ENCODE measurements at regions not wholly inside any gene's neighbourhood (a gene's known extent, or its start where the extent isn't known, plus 50 kb on each side); places are given as distances from the start of the nearest gene placed in this dataset.

DNA sequence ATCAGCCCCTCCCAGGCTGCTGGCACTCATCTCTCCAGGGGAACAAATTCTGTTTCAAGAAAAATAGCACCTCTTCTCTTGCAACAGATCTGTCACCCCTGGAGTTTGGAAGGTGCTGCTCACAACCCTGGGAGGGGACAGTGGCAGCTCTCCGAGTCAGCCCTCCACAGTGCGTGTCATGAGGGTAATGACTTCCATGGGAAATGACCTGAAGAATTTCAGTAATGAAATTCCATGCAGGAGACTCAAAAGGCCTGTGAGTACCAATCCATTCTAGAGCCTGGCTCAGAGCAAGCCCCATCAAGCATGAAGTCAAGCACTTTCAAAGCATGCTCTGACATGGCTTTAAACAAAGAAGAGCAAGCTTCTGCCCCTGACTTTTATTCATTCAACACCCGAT, 276.3 kb upstream of the PARD3B start:
- DNase-seq (ENCODE audit: low read depth), result no peak

DNA sequence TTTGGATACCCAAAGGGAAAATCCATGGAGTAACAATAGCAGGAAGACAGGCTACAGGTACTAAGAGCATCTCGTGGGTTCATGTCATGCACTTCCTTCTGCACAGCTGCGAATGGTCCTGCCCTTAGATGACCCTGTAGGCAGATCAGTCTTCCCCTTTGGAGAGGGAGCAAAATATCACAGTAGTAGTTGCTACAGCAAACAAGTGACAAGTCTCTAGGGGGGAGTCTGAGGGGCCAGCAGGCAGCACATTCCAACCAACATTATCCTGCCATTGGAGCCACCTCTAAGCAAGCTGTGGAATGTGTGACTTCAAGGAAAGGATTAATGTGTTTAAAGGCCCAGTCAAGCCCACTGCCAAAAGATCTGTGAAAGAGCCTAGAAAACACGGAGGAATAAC, 273.2 kb upstream of the PARD3B start:
- DNase-seq (ENCODE audit: low read depth), result no peak

DNA sequence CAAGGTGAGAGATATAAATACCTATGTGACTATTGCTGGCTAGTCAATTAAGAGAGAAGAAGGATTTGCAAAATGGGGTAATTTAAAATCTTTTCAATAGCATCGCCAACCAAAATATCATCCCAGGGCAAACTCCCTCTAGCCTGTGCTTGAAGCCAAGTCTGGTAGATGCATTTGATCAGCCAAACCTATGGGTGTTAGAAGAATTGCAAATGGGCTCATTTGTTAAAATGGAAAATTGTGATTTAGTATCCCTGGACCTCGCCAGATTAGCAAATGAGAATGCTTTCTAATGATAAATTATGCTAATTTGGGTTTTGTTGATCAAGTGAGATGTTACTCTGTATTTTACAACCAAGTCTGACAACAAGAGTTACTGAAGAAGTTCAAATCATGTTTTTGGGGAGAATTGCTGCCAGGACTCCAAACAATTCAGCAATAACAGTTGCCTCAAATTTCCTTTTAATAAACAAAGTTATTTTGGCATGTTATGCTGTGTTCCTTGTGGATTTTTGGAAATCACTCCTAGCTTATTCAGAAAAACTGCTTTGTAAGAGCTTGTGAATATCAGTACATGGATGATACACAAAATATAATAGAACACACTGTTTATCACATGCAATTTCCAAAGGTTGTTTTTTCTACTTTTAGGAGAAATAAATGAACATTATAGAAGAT, 272.5 kb upstream of the PARD3B start:
- no peak for DNase-seq (ENCODE audit: low read depth)

DNA sequence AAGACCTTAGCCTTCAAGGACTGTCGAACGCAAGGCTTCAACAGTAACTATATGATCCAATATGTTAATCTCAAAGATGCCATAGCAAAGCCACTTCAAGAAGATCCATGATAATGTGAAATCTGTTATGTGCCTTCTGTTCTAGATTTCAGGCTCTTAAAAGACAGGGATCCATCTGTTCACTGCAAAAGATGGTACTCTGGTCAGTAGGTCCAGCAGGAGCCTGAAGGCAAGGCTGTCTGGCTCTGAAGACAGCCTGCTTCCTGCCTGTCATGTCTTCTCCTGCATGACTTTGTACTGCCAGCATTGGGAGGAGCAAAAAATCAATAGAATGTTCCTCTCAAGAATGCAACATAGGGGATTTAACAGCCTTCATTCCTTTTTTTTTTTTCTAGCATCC, 270.8 kb upstream of the PARD3B start:
- DNase-seq (ENCODE audit: low read depth), result no peak

DNA sequence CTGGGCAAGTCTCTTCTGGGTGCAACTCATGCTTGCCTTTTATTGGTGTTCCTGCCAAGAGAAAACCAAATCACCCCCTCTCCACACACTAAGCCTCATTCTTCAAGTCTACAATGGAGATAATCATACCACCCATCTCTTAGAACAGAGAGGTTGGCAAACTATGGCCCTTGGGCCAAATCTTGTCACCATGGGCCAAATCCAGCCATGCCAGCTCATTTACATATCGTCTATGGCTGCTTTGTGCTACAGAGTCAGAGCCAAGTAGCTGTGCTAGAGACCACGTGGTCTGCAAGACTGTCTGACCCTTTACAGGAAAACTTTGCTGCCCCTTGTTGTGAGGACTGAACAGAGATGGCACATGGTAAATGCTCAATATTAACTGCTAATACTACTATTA, 270.3 kb upstream of the PARD3B start:
- no peak for DNase-seq (ENCODE audit: low read depth)

DNA sequence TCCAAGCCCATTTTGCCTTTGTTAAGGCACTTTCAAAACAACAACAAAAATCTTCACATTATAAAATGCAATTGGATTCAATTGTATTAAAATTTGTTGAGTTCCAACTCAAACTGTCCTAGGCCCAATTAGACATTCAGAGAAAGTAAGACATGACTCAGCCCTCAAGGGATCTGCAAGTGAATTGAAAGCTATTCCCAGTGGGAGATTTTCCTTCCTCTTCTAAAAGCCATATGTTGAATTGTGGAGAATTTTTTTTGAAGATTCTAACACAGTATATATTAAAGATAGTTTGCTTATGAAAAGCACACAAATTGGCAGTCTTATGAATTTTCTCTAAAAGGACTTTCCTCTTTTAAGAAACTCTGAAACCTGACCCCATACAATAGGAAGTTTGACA, 268.0 kb upstream of the PARD3B start:
- DNase-seq (ENCODE audit: low read depth), result no peak

DNA sequence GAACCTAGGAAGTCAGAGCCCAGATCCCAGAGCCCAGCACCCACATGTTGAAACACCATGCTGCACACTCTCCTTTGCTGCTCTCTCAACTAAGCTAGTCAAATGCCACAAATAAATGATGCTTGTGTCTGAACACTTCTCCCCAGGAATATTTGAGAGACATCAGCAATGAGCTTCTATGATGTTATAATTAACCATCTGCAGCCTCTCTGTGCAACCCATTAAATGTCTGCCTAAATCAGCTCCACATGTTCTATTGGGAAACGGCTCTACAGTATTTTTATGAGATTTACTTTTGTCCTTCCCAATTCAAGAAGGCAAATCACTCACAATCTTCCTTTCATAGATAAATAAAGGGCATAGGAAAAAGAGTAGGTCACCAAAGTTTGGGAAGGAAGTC, 266.8 kb upstream of the PARD3B start:
- no peak for DNase-seq (ENCODE audit: low read depth)

DNA sequence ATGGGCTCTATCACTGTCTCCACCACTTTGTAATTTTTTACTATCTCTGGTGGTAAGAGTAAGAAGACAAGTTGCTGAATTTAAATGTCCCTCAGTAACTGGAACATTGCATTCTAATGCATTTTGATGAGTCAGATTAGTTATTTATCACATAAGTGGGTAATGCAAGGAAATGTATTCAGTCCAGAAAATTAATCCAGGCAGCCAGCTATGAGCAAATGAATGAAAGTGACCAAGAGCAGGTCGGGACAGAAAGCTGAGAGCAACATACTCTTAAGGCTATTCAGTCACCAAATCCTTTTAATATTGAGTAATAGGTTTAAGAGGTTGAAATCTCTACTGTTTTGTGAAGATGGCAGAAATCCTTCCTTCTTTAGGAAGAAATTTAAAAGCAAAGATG, 265.5 kb upstream of the PARD3B start:
- DNase-seq (ENCODE audit: low read depth), result no peak

DNA sequence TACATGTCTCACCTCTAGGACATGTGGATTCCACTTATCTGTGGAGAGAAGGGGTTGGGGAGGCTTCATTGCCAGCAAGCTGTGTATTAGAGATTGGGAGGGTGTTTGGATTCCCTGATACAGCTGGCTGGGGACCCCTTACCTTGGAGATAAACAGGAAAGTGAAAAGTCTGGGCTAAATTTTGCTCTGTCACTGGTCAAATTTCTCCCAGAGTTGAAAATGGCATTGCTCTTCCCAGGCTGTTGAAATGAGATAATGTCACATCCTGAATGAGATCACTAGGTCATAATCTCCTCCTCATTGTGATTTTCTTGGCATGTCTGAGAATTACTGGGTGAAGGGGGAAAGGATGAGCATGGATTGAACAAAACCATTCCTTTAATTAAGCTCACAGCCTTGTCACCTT, 265.0 kb upstream of the PARD3B start:
- DNase-seq (ENCODE audit: low read depth), result no peak

DNA sequence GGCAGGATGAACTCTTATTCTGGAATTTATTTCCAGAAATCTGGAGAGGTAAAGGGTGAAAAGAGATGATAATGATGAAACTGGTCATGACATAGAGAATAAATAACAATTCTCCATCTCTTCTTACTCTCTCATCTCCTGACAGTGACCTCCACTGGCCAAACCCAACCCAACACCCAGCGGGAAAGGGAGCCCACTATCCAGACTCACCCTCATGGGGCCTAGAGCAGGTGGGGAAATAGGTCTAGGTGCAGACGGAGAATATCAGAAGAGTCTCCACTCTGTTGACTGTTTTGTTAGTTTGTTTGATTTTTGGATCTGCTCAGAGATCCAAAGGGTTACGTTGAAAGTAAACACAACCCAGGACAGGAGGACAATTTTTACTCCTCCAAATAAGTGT, 263.2 kb upstream of the PARD3B start:
- DNase-seq (ENCODE audit: low read depth), result no peak

DNA sequence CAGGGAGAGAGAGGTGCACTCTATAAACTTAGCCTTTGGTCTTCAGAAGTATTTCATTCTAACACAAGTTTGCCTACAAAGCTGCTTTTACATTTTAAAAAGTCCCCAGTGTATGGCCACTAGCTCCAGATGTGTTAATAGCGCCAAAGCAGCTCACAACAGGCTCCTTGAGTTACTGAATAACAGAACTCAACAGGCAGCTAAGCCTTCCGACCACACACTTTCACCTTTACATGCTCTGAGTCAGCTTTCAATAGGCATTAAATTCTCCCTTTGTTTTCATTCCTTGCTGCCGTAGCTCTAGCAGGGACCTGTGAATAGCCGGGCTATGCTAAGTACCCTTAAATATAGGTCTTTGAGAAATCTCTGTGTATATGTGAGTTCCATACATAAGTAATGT, 262.8 kb upstream of the PARD3B start:
- DNase-seq (ENCODE audit: low read depth), result no peak

DNA sequence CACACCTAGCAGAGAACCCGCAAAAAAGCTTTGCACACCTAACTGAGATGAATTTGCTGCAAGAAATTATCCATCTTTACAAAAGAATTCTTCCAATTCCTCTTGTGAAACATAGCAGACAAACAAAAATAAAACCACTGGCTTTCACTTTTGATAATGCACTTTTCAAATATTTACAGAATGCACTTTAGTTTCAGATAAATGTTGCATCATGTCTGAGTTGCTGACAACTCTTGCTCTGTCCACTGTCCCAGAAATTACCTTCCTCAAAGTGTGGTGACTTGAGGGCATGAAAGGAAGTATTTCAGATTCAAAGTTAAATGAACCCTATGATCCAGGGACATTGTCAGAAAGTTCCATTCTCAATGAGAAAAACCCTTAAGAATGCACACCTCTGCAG, 256.2 kb upstream of the PARD3B start:
- DNase-seq (ENCODE audit: low read depth), result no peak

DNA sequence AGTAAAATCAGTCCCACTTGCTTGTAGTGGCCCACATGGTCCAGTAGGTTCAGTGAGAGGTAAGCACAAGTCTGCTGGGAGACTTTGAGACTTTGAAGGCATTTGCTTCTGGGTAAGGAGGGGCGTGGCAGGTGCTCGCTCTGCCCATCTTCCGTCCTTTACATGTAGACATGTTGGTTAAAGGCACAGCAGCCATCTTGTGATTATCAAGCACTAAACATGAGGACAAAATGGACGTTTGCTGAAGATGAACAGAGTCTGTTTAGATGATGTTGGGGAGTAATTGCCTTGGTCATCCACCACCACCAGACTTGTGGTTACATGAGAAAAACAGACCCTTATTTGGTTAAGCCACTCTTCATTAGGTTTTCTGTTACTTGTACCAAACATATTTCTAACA, 252.8 kb upstream of the PARD3B start:
- no peak for DNase-seq (ENCODE audit: low read depth)

DNA sequence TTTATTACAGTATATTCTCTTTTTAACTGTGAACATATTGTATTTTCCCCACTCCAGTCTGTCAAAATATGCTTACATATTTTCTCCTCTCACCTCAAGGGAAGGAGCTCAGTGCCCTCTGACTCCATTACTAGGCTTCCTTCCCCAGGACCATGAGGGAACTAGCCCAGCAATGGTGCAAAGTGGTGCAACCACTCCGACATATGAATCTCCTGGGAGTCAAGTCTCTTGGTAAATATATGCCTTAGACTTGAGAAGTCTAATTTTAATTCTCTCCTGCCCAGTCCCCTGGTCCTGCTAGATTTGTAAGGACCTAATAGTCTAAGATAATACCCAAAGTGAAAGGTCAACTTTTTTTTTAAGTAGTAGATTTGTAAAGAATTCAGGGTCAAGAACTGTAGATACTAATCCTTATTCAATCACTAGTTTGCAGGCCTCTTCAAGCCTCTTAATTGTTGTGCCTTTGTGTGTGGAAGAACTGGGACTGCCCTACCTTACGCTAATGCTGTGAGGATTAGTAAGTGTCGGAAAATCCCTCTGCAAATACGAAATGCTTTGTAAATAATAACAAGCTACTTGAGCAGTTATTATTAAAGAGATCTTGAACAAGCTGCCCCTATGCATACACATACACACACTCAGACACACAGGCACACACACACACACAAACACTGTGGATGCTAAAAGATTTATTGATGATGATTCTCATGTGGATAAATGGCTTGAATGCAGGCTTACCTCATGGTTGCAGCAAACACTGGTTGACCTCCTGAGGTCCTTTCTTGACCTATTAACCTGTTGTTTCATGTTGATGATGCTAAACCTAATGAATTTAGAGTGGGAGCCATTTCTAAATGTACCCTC, 251.2 kb upstream of the PARD3B start:
- no peak for DNase-seq (ENCODE audit: low read depth)

DNA sequence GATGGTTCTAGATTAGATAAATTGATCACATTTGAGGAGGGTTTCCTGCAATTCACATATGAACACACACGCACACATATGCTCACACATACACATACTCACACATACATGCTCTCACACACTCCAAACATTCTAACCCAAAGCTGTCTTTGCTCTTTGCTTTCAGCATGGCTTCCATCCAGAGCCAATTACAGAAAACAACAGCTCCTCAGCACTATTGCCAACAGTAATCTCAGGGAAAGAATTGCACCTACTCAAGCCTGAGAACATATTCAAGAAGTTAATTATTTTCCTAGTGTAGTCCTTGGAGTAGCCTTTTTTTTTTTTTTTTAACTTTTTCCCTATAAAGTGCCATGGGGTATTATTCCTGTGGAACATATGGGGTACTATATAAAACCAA, 246.9 kb upstream of the PARD3B start:
- DNase-seq (ENCODE audit: low read depth), result no peak

DNA sequence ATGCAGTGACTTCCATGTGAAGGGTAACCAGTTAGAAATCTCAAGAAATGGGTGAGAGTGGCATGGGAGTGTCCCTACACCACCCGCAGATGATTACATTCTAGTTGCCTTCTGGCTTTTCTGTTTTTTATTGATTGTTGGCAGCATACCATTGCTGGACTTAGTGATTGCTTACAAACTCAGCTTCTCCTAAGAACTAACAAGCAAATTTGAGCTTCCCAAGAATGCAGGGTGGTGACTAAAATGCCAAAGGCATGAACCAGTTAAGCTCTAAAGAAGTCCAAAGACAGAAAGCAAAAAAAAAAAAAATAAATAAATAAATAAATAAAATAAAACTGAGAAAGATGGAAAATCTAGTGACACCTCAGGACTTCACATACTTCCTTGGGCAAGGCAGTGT, 245.5 kb upstream of the PARD3B start:
- DNase-seq (ENCODE audit: low read depth), result no peak

DNA sequence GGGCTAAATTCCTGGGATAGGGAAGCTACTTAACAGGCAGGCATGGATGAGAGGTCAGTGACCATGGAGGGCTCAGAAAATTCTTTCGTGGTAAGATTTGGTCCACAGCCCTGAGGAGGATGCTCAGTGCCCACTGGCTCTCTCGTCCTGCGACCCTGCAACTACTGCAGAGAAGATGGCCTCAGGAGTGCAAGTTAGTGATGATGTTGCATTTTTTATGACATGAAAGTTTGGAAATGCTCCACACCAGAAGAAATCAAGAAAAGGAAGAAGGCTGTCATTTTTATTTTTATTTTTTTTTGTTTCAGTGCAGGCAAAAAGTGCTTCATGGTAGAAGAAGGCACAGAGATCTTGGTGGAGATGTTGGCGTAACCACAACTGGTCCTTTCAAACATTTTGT, 238.6 kb upstream of the PARD3B start:
- no peak for DNase-seq (ENCODE audit: low read depth)

DNA sequence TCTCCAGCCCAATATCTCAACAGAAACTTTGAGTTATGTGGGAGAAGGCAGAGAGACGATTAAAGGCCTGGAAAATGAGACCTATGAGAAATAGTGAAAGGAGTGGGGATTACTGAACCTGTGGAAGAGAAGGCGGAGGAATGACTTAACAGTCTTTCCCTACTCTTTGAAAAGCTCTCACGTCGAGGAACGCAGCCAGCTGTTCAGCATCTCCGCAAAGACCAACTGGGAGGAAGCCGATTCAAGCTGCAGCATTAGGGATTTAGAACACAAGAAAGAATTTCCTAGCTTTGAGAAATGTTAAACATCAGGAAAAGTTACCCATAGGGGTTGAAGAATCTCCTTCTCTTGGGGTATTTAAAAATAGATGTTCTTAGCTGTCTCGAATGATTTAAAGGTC, 233.2 kb upstream of the PARD3B start:
- no peak for DNase-seq (ENCODE audit: low read depth)

DNA sequence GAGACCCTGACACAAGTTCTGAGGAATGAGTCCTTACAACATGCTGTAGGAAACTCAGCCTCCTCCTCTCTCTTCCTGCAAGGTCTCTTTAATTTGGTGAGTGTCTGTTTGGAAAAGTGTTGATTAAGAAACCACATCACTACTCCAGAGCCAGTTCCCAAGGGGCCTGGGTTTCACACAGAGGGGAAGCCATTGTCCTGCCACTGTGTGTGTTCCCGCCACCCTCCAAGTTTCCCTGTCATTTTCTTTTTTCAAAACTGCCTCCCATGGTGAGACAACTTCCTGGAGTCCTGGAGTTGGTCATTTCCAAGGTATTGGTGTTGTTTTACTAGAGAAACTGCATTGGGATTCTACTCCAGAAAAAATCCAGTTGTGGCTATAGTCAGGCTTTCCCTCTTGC, 232.0 kb upstream of the PARD3B start:
- DNase-seq (ENCODE audit: low read depth), result no peak

DNA sequence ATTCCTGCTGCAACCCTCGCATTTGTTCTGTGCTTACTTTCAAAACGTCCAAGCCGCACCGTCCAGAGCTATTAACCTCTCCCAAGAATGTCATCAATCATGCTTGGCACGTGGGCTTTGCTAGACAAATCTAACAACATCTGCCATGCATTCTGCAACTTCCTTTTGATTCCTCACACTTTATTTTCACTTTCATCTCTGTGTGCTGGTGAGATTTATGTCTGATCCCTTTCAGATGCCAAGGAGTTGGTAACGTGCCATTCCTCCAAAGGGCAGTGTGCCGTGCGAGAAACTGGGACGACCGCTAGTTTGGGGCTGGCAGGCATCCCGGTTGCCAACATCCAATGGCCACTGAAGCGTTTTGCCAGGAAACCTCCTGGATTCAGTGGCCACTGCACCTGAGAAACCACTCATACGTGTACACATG, 230.0 kb upstream of the PARD3B start:
- DNase-seq (ENCODE audit: low read depth), result no peak

DNA sequence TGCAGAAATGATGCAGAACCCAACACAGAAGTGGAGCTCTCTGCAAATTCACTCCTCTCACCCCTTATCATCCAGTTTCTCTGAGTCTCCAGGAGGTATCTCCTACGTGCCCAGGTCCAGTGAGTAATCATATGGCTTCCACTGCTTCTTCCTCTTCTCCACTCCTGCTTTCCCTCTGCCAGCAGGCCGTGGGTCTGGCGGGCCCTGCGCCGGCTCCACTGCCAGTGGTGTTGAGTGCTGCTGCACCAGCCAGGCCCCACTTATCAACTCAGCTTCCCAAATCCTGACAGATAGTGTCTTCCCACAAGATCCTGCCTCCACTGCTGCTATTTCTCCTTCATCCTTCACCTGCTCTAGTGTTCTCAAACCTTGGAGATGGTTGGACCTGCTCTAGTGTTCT, 227.6 kb upstream of the PARD3B start:
- no peak for DNase-seq (ENCODE audit: low read depth)

DNA sequence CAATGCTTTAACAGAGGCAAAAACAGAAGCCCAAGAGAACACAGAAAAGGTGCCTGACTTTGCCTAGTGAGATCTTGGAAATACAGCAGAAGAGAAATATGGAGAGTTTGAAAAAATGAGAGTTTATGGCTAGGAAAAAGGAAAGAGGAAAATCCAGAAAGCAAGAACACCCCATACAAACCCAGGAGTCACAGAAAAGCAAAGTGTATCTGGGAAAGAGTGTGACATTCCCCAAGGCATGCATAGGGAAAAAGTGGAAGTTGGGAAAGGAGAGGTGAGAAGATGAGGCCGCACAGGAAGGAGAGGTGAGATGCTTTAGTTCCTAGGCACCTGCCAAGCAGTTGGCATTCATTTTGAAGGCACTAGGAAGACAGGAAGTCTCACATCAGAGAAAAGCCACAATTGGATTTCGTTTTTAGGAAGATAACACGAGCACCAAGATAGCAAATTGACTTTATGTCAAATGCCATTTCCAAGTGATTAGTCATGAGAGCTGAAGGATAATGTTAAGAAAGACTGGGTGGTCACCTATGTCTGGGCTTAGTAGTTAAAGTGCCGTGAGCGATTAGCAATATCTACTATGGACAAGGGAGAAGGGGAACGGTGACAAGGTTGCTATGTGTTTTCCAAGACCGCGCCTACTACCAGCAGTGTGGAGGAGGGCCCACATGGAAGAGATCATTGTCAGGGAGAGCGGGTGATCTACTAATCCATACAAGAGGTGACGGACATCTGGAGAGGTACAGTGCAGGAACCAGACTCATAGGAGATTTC, 224.1 kb upstream of the PARD3B start:
- DNase-seq (ENCODE audit: low read depth), result no peak

Measured in stromal cell of bone marrow (primary cell).